GM23248 (cell line): ENCODE measurements at regions not wholly inside any gene's neighbourhood (a gene's known extent, or its start where the extent isn't known, plus 50 kb on each side); places are given as distances from the start of the nearest gene placed in this dataset.

Experiments used
- DNase-seq: peaks from one replicate; pipeline ENCODE4 v3.0.0-alpha.2; 2015
- H2AFZ ChIP-seq: fragments of 200-600 bp; sonication (generic); 2 replicates; pipeline ENCODE4 v1.6.1; 2016; ENCODE audit warnings: antibody characterized with exemption
- H3F3A ChIP-seq: fragments of 200-600 bp; sonication (generic); 2 replicates; pipeline ENCODE4 v1.6.1; 2016; ENCODE audit warnings: mild to moderate bottlenecking, antibody characterized with exemption, mixed run types; ENCODE audit not compliant: insufficient read depth
- H3K27ac ChIP-seq: fragments of 200-600 bp; sonication (generic); 2 replicates; pipeline ENCODE4 v1.5.1; 2016; ENCODE audit warnings: mild to moderate bottlenecking
- H3K27me3 ChIP-seq: fragments of 200-600 bp; sonication (generic); replicated peaks from 2 replicates; pipeline ENCODE4 v1.6.1; 2016; ENCODE audit warnings: mild to moderate bottlenecking; ENCODE audit not compliant: insufficient read depth
- H3K36me3 ChIP-seq: fragments of 200-600 bp; sonication (generic); 2 replicates; pipeline ENCODE4 v1.6.1; 2016; ENCODE audit warnings: low read depth, mild to moderate bottlenecking
- H3K4me1 ChIP-seq: fragments of 200-600 bp; sonication (generic); 2 replicates; pipeline ENCODE4 v1.6.1; 2016; ENCODE audit warnings: mild to moderate bottlenecking; ENCODE audit not compliant: insufficient read depth
- H3K4me2 ChIP-seq: fragments of 200-600 bp; sonication (generic); one replicate; pipeline ENCODE4 v1.6.1; 2016; ENCODE audit warnings: mild to moderate bottlenecking; ENCODE audit not compliant: unreplicated experiment
- H3K4me3 ChIP-seq: fragments of 200-600 bp; sonication (generic); 2 replicates; pipeline ENCODE4 v1.5.1; 2016; ENCODE audit warnings: mild to moderate bottlenecking
- H3K79me2 ChIP-seq: fragments of 200-600 bp; sonication (generic); 2 replicates; pipeline ENCODE4 v1.6.1; 2016; ENCODE audit warnings: mild to moderate bottlenecking; ENCODE audit not compliant: insufficient read depth
- H3K9ac ChIP-seq: fragments of 200-600 bp; sonication (generic); 2 replicates; pipeline ENCODE4 v1.6.1; 2016; ENCODE audit warnings: mild to moderate bottlenecking
- H3K9me2 ChIP-seq: fragments of 200-600 bp; sonication (generic); 2 replicates; pipeline ENCODE4 v1.6.1; 2016; ENCODE audit warnings: mixed run types, mild to moderate bottlenecking, moderate library complexity; ENCODE audit not compliant: insufficient read depth
- H3K9me3 ChIP-seq: fragments of 200-600 bp; sonication (generic); one replicate; pipeline ENCODE4 v1.6.1; 2017; ENCODE audit warnings: low read depth
- H4K20me1 ChIP-seq: fragments of 200-600 bp; sonication (generic); 2 replicates; pipeline ENCODE4 v1.6.0; 2016; ENCODE audit not compliant: insufficient read depth
- EZH2 ChIP-seq: fragments of 200-600 bp; sonication (generic); IDR thresholded peaks from 2 replicates; pipeline ENCODE4 v1.6.1; 2018; ENCODE audit warnings: antibody characterized with exemption, mild to moderate bottlenecking; ENCODE audit not compliant: insufficient read depth, poor library complexity, severe bottlenecking
- EZH2phosphoT487 ChIP-seq: fragments of 200-600 bp; sonication (generic); IDR thresholded peaks from 2 replicates; pipeline ENCODE4 v1.6.1; 2018; ENCODE audit warnings: antibody characterized with exemption, moderate library complexity, mild to moderate bottlenecking, low read depth; ENCODE audit not compliant: insufficient read depth
- WGBS, 2 experiments: methylation state at CpG; one replicate each; pipeline ENCODE4 v1.1.6; 2015 to 2017; ENCODE audit warnings: low lambda C conversion rate in 2 of 2, low coverage in 1 of 2; ENCODE audit errors: missing lambda C conversion rate in 2 of 2; 5-methylcytosine and 5-hydroxymethylcytosine counted together
- in situ Hi-C: fragments of 300-500 bp; cut with MboI; formaldehyde crosslinking; loops from 2 replicates; pipeline ENCODE4 v1.15.0; 2020

GRCh38 chr13:63288576-63288975 is 1872.9 kb upstream of the PCDH20 start:
- in situ Hi-C loops = no loop called here
- TF ChIP-seq EZH2 (no peak), EZH2phosphoT487 (no peak)
- no peaks in the 10 kb centered on the region for H4K20me1 ChIP-seq
- no peak overlapping the region for H3K4me3 ChIP-seq
- 17 to 20% methylated on average over 2 of the region's 2 CpGs for WGBS, 2 experiments
- H3K36me3 ChIP-seq = no peaks in the 10 kb centered on the region
- no peaks in the 10 kb centered on the region for H3K9me2 ChIP-seq
- H3F3A ChIP-seq = no peaks in the 10 kb centered on the region
- H3K9ac ChIP-seq = no peak overlapping the region
- no peaks in the 10 kb centered on the region for H3K4me1 ChIP-seq
- no peak overlapping the region for H3K4me2 ChIP-seq
- no peak overlapping the region for H2AFZ ChIP-seq
- no peak for DNase-seq
- no peaks in the 10 kb centered on the region for H3K79me2 ChIP-seq
- H3K9me3 ChIP-seq = peaks cover 6% of the 10 kb centered on the region
- H3K27ac ChIP-seq = no peak overlapping the region
- no peaks in the 10 kb centered on the region for H3K27me3 ChIP-seq

- Histone ChIP-seq H4K20me1 (no peaks in the 10 kb centered on the region), H3K4me1 (no peaks in the 10 kb centered on the region), H3K4me2 (no peak overlapping the region), H3K79me2 (no peaks in the 10 kb centered on the region), H3F3A (no peaks in the 10 kb centered on the region), H3K9ac (no peak overlapping the region), H3K9me3 (peaks cover 6% of the 10 kb centered on the region), H3K4me3 (no peak overlapping the region), H3K27ac (no peak overlapping the region), H3K36me3 (no peaks in the 10 kb centered on the region), H3K27me3 (no peaks in the 10 kb centered on the region), H3K9me2 (no peaks in the 10 kb centered on the region), H2AFZ (no peak overlapping the region)
- no peak for TF ChIP-seq EZH2
- TF ChIP-seq EZH2phosphoT487 = no peak
- no peak for DNase-seq
- whole genome bisulfite sequencing, 2 experiments = 33 to 48% methylated on average over 1 of the region's 1 CpG
- in situ Hi-C loops = no loop called here
These were observed 1872.3 kb upstream of the PCDH20 start for GRCh38 chr13:63287926-63288325.

DNA sequence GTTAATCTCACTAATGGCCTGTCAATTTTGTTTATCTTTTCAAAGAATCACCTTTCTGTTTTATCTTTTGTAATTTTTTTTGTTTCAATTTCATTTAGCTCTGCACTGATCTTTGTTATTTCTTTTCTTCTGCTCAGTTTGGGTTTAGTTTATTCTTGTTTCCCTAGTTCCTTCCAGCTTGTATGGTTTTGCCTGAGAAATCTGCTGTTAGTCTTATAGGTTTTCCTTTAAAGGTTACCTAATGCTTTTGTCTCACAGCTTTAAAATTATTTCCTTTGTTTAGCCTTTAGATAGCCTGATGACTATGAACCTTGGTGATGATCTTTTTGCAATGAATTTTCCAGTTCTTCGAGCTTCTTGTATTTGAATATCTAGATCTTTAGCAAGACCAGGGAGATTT is 1869.8 kb upstream of the PCDH20 start:
- H3K4me1 ChIP-seq = no peaks in the 10 kb centered on the region
- no peak overlapping the region for H3K4me3 ChIP-seq
- peaks cover 6% of the 10 kb centered on the region for H3K9me3 ChIP-seq
- no peaks in the 10 kb centered on the region for H3F3A ChIP-seq
- no peak overlapping the region for H3K4me2 ChIP-seq
- DNase-seq = no peak
- H3K9ac ChIP-seq = no peak overlapping the region
- no peak overlapping the region for H3K27ac ChIP-seq
- no peaks in the 10 kb centered on the region for H4K20me1 ChIP-seq
- H3K79me2 ChIP-seq = no peaks in the 10 kb centered on the region
- no peaks in the 10 kb centered on the region for H3K27me3 ChIP-seq
- no peaks in the 10 kb centered on the region for H3K36me3 ChIP-seq
- in situ Hi-C loops = no loop called here
- H2AFZ ChIP-seq = no peak overlapping the region
- TF ChIP-seq EZH2 (no peak), EZH2phosphoT487 (no peak)
- no peaks in the 10 kb centered on the region for H3K9me2 ChIP-seq
- WGBS, 2 experiments = 13% methylated on average over 1 of the region's 1 CpG

DNA sequence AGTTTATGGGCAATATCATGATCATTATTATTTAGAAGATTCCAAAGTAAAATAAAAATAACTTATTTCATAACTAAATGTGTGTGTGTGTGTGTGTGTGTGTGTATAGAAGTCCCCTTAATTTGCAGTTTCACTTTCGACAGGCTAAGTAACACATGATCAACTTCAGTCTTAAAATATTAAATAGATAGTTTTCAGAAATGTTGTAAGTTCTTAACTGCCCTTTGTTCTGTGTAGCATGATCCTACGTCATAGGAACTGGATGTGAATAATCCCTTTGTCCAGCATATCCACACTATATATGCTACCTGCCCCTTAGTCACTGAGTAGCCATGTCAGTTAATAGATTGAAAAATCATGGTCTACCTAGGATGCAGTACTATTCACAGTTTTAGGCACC is 1863.5 kb upstream of the PCDH20 start:
- Histone ChIP-seq H3K79me2 (no peaks in the 10 kb centered on the region), H2AFZ (no peak overlapping the region), H3K4me3 (no peak overlapping the region), H3K27ac (no peak overlapping the region), H3K9ac (no peak overlapping the region), H3K4me2 (no peak overlapping the region), H3K27me3 (no peaks in the 10 kb centered on the region), H3K9me2 (no peaks in the 10 kb centered on the region; the same call in 1 of the 2 replicates), H3K9me3 (no peaks in the 10 kb centered on the region), H3K4me1 (no peaks in the 10 kb centered on the region), H3F3A (no peaks in the 10 kb centered on the region), H3K36me3 (no peaks in the 10 kb centered on the region), H4K20me1 (no peaks in the 10 kb centered on the region)
- in situ Hi-C loops = no loop called here
- DNase-seq = no peak
- TF ChIP-seq EZH2 (no peak), EZH2phosphoT487 (no peak)
- WGBS, 2 experiments = 9 to 16% methylated on average over 2 of the region's 2 CpGs

DNA sequence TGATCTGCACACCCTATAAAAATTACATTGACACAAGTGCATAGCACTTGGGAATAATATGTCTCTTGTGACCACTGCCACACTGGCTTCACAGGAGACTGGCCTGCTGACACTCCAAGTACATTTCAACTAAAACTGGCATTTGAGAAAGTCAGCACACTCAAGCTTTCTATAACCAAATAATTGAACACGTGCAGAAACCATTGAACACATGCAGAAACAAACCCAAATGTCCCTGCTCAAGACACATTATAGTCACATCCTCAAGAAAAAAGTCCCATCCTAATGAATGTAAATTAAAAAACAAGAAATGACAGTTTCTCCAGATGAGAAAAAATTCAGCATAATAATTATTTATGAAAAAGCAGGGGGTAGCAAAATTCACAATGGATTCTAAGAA is 1859.1 kb upstream of the PCDH20 start:
- Histone ChIP-seq H3K27ac (no peak overlapping the region), H3K36me3 (no peaks in the 10 kb centered on the region), H3K4me3 (no peak overlapping the region), H3K4me2 (no peak overlapping the region), H4K20me1 (no peaks in the 10 kb centered on the region), H3K79me2 (no peaks in the 10 kb centered on the region), H3K27me3 (no peaks in the 10 kb centered on the region), H2AFZ (no peak overlapping the region), H3K9me3 (no peaks in the 10 kb centered on the region), H3F3A (no peaks in the 10 kb centered on the region), H3K9ac (no peak overlapping the region), H3K4me1 (no peaks in the 10 kb centered on the region), H3K9me2 (no peaks in the 10 kb centered on the region; the same call in 1 of the 2 replicates)
- in situ Hi-C loops = no loop called here
- DNase-seq = no peak
- WGBS, 2 experiments = 10 to 13% methylated on average over 1 of the region's 1 CpG
- TF ChIP-seq EZH2phosphoT487 (no peak), EZH2 (no peak)
